ENCODE measurements at regions not wholly inside any gene's neighbourhood (a gene's known extent, or its start where the extent isn't known, plus 50 kb on each side); places are given as distances from the start of the nearest gene placed in this dataset.

DNA sequence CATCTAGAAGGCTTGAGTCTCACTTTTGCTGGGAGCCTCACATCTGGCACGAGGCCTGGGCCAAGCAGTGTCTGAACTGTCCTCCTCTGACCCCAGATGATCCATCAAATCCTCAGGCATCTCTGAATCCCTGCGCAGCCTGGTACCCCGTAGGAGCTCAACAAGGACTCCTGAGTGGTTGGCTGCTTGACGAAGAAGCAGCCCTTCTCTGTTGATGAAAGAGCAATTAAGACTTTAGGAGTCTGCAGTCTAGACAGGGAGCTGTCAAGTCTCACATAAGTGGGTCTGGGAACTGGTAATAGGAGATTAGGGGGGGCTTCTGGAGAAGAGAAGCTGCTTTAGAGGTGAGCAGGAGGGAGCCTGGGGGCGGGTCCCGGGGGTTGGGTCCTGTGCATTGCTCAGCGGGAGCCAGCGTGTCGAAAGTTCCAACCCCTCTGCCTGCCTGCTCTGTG, 326.0 kb downstream of the RPS24 start:
- no peak for DNase-seq (ENCODE audit: low read depth)

GRCh38 chr10:78360284-78360683, 326.6 kb downstream of the RPS24 start:
- no peak for DNase-seq (ENCODE audit: low read depth)

DNA sequence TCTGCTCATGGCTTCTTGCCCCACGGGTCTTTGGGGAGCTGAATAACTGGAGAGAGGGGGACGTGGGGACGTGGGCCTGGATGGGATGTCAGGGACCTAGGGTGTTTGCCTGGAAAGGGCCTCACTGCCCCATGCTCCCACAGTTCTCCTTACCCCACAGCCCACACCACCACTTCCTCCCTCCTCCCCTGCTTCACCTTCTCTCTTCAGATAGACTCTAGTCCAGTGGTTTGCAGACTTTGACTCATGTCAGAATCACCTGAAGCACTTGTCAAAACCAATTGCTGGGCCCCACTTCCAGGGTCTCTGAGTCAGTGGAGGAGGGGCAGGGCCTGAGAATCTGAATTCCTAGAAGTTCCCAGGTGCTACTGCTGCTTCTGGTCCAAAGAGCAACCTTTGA, 327.4 kb downstream of the RPS24 start:
- DNase-seq (ENCODE audit: low read depth) = peak; percentile 33

DNA sequence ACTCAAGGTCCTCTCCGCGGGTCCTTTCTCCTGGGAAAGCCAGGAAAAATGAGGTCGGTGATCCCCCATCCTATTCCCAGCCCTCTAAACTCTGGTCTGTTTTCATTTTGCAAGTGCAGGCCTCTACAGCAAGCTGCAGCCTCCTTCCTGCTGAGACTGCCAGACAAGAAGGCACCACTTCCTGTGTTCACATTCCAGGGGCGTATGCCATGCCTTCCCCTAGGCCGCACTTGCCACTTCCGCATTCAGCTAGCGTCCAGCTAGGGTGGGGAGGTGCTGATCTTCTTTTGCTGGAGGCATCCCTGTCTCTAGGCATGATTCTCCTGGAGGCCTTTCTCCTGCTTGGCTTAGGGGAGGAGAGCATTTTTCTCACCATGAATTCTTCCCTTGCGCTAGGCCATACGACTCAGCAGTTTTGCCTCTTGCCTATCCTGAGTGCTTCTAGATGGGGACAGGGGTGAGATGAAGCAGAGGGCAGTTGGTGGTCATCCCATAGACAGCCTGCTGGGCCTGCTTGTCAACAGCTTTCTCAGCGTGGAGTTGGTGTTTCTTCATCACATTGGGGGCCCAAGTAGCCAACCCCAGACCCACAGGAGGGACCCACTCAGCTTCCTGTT, 328.9 kb downstream of the RPS24 start:
- DNase-seq (ENCODE audit: low read depth) = peak; percentile 74

GRCh38 chr10:78363190-78363589, 329.5 kb downstream of the RPS24 start:
- DNase-seq (ENCODE audit: low read depth) = no peak

DNA sequence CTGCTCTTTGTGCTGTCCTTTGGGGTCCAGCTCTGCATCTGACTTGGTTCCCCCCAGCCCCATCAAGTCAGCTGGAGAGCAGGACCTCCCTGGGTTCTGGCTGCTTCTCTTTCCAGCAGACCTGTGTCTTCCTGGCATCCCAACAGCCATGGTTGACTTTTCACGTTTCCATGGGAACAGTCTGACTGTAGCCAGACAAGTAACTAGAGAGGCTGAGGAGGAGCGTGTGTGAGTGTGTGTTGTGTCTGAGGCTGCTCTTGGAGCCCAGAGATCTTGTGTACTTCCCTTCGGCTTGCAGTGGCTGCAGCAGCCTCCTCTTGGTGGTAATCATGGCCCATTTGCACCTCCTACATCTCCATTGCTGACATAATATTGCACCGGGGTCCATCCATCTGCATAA, 332.0 kb downstream of the RPS24 start:
- DNase-seq (ENCODE audit: low read depth) = no peak

GRCh38 chr10:78366663-78367411, 333.2 kb downstream of the RPS24 start:
- DNase-seq (ENCODE audit: low read depth) = no peak

- no peak for DNase-seq (ENCODE audit: low read depth)
Observed at GRCh38 chr10:78367751-78368150, 334.1 kb downstream of the RPS24 start.

GRCh38 chr10:78371136-78371535, 337.5 kb downstream of the RPS24 start:
- no peak for DNase-seq (ENCODE audit: low read depth)

DNA sequence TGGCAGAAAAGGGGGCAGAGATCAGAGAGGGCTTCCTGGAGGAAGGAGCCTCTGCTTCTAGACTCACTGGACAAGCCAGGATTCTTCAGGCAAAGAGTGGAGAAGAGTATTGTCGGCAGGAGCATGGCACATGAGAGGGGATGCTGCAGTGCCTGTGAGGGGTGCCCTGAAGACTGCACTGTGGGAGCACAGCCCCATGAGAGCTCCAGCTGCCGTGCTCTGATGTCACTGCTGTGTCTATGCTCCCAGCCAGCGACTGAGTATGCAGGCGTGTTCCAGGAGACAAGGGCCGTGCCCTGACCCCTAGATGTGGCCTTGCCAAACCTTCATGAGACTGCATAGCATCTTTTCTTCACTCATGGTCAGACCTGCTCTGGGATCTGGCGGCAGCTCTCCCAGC, 339.1 kb downstream of the RPS24 start:
- no peak for DNase-seq (ENCODE audit: low read depth)

DNA sequence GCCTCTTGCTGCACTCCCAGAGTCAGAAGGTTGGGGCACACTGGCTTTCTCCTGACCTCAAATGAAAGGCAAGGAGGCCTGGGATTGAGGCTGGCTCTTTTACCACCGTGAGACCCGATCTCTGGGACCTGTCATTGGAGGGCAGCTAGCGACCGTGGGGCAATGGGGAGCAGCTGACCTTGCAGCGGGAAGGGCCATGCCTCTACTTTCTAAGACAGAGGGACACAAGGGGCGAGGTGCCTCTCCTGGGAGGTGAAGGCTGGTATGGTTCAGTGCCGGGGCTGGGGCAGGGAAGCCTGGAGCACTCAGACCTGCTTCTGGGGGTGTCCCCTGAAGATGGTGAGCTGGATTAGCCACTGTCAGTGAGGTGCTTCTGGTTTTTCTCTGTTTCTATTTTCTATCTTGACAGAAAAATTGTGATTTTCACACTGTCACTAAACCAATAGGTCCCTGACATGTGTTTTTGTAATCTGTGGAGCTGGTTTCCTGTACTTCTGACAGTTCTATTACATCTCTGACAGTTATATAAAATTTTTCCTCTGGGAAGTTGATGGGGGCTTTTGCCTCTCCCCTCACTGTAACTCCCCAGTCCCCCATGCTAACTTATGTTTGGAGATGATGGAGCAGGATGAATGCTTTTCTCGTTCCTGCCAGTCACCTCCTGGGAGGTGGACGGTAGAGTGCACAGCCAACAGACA, 340.8 kb downstream of the RPS24 start:
- DNase-seq (ENCODE audit: low read depth) = no peak

DNA sequence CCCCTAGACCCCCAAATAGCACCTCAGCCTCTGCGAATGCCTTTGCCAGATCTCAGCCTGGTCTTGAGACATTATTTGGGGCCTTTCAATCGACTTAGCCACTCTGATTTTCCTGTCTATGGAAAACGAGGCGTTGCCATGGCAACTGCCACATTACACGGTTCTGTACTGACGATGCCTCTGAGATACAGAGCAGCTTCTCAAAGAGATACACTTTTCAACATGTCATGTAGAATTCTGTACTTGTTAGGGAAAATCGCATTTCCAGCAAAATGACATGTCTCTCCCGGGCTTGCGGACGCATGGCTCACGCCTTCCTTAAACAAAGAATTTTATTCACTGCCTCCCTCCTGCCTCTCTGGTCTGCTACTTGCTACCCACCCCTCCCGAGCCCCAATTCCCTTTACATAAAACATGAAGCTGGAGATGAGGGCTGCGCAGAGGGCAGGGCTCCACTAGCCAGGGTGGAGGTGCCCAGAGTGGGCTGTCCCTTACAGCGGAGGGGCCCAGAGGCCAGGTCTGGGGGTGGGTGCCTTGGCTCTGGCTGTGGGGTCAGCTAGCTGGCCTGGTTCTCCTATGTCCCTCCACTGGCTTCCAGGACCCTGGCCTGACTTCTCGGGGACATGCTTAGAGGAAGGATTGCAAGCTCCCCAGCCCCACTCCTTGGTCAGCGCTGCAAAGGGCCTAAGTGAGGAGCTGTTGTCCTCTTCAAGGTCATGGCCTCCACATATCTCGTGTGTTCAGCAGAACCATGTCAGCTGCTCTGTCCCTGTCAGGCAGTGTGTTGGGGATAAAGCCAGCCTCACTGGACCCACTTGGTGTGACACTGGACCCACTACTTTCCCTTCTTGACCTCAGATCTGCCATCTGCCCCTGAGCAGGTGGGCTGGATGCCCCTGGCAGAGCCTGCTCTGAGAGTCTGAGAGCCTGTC, 342.5 kb downstream of the RPS24 start:
- no peak for DNase-seq (ENCODE audit: low read depth)

DNA sequence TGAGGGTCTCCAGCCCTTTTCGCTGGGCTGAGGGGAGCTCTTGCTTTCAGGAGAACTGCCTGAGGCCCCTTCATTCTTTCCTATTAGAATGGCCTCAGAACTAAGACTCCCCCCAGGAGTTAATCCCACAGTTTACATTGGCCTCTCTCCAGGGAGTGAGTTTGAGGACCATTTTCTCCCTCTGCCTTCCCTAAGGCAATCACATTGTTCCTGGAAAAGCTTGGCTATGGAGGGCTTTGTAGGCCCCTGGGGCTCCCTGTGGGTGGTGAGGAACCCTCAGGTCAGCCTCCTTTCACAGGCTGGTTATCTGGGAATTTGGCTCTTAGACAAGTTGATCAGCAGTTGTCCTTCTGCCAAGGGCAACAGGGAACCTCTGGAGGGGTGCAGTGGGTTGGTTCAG, 343.7 kb downstream of the RPS24 start:
- DNase-seq (ENCODE audit: low read depth) = no peak

GRCh38 chr10:78378192-78378591, 344.5 kb downstream of the RPS24 start:
- no peak for DNase-seq (ENCODE audit: low read depth)

DNA sequence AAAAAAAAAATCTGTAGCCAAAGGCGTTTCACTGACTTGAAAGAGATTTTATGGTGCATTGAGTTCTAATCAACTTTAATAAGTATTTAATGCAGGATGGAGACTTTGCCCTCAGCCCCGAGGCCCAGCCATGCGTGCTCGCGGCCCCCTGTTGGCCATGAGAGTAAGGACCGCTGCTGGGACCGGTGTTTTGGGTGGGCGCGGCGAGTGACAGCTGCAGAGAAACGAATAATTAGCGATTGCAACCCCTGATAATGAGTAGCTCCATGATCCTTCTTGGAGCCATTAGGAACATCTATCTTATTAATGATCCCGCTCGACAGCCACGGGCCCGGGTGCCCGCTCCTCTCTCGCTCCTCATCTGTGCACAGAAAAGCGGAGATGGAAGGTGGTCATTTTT, 347.4 kb downstream of the RPS24 start:
- DNase-seq (ENCODE audit: low read depth) = no peak

- no peak for DNase-seq (ENCODE audit: low read depth)
Observed at GRCh38 chr10:78382047-78382446, 348.4 kb downstream of the RPS24 start.

GRCh38 chr10:78382772-78383171, 349.1 kb downstream of the RPS24 start:
- DNase-seq (ENCODE audit: low read depth) = no peak

GRCh38 chr10:78383378-78384048, 349.9 kb downstream of the RPS24 start:
- no peak for DNase-seq (ENCODE audit: low read depth)

GRCh38 chr10:78384049-78384431, 350.4 kb downstream of the RPS24 start:
- no peak for DNase-seq (ENCODE audit: low read depth)

DNA sequence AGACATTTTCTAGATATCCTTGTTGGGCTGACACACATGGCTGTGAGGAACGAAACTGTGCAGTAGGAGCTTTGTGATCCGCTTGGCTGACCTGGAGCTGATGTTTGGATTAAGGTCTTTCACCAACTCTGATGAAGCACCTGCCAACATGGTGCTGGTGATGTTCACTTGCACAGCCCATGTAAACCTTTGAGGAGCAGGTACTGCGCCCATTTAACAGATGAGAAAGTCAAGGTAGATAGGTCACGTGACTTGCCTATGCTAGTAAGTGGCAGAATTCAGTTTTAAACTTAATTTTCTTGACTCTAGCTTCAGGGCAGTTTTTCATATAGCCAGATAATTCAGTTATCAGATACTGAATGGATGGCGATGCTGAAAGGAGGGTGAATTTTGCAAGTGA, 351.9 kb downstream of the RPS24 start:
- DNase-seq (ENCODE audit: low read depth) = no peak

DNA sequence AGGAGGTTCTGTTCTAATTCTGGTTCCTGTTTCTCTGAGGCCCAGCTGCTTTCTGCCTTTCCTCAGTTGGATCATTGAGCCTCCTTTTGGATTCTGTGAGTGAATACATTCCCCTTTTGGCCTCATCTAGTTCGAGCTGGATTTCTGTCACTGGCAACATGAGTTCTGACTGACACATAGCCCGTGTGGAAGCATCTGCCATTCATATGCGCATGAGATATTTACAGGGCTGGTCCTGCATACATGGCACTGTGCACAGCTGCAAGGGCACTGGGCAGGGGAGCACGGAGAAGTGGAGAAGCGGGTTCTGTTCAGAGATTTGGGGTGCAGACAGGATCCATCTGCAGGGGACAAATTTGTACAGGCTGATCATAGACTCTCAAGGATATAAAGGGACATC, 352.8 kb downstream of the RPS24 start:
- no peak for DNase-seq (ENCODE audit: low read depth)
